ENCODE measurements at regions not wholly inside any gene's neighbourhood (a gene's known extent, or its start where the extent isn't known, plus 50 kb on each side); places are given as distances from the start of the nearest gene placed in this dataset.

GRCh38 chr3:33936171-33936920, 137.9 kb downstream of the PDCD6IP start:
- no peak for TF ChIP-seq POLR2A (IDR thresholded peaks at IDR 0.05; ENCODE audit: low read depth, low read length)
- TF ChIP-seq POLR2AphosphoS5 (IDR thresholded peaks at IDR 0.05; ENCODE audit: low read depth, low read length) = no peak
- TF ChIP-seq POU2F2 (IDR thresholded peaks at IDR 0.05; ENCODE audit: low read depth, low read length) = no peak
